C4-2B (cell line): ENCODE measurements at regions not wholly inside any gene's neighbourhood (a gene's known extent, or its start where the extent isn't known, plus 50 kb on each side); places are given as distances from the start of the nearest gene placed in this dataset.

ENCODE experiments used
- ZFX ChIP-seq: fragments of 450-650 bp; IDR thresholded peaks from 2 replicates; pipeline ENCODE4 v1.6.1; 2017
- TF ChIP-seq, protein P1 (sequence below): fragments of 450-650 bp; conservative IDR thresholded peaks from 2 replicates; pipeline ENCODE4 v1.5.1; 2017; ENCODE audit warnings: mild to moderate bottlenecking

DNA sequence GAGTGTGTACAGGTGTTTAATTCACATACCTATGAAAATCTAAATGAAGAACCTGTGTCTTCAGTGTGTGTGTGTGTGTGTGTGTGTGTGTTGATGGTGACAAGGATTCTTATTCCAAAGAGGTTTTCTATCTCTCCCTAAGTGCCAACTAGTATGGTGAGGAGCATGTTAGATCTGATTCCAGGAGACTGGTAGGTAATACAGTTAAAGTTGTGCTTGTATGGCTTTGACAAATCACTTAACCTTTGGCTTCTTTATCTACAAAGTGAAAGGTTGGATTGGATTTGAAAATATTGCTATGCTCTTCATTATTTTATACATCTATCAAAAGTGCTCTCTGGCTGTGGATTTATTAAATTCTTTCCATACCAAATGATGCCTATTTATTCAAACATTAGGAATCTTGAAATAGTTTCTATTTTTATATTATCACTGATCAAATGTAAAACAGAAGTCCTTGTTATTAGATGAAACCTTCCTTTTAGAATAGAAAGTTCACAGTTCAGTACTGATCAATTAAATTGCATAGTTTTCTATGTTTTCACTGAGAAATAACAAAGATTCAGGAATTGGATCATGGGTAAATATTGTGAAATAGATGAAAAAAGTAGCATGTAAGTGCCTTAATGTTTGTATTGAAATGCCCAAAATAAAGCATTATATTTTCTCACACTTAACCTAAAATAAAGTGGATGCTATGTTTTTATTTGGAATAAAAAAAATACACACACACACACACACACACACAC lies 84.4 kb upstream of the MLIP start:
- TF ChIP-seq, protein P1, sequence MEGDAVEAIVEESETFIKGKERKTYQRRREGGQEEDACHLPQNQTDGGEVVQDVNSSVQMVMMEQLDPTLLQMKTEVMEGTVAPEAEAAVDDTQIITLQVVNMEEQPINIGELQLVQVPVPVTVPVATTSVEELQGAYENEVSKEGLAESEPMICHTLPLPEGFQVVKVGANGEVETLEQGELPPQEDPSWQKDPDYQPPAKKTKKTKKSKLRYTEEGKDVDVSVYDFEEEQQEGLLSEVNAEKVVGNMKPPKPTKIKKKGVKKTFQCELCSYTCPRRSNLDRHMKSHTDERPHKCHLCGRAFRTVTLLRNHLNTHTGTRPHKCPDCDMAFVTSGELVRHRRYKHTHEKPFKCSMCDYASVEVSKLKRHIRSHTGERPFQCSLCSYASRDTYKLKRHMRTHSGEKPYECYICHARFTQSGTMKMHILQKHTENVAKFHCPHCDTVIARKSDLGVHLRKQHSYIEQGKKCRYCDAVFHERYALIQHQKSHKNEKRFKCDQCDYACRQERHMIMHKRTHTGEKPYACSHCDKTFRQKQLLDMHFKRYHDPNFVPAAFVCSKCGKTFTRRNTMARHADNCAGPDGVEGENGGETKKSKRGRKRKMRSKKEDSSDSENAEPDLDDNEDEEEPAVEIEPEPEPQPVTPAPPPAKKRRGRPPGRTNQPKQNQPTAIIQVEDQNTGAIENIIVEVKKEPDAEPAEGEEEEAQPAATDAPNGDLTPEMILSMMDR: no peak
- TF ChIP-seq ZFX: no peak
